WTC11 (cell line): ENCODE measurements at regions not wholly inside any gene's neighbourhood (a gene's known extent, or its start where the extent isn't known, plus 50 kb on each side); places are given as distances from the start of the nearest gene placed in this dataset.

Experiments used
- ATAC-seq: fragments of 200-7000 bp; cut with Tn5 transposase; 2 replicates; pipeline ENCODE4 v1.10.0; 2021; ENCODE audit warnings: mild to moderate bottlenecking, moderate library complexity
- CTCF ChIA-PET: fragments of 300-600 bp; sonication (Branson Sonifier 250); formaldehyde crosslinking; loops from one replicate; lab custom pipeline; 2021; ENCODE audit warnings: antibody characterized with exemption; lab: Charles Lee
- POLR2A ChIA-PET: fragments of 350-600 bp; sonication (Branson Sonifier 250); formaldehyde crosslinking; loops from one replicate; lab custom pipeline; 2021; ENCODE audit warnings: antibody characterized with exemption; lab: Charles Lee
- DNase-seq: peaks from one replicate; pipeline ENCODE4 v3.0.0; 2021; ENCODE audit warnings: low spot score
- H3K27ac Mint-ChIP-seq: 2 replicates; pipeline ENCODE4 v1.8.0; 2021; ENCODE audit warnings: mixed read lengths
- H3K27me3 Mint-ChIP-seq: 2 replicates; pipeline ENCODE4 v1.8.0; 2021; ENCODE audit warnings: low read depth, mild to moderate bottlenecking, moderate library complexity, mixed read lengths
- H3K36me3 Mint-ChIP-seq: 2 replicates; pipeline ENCODE4 v1.8.0; 2021; ENCODE audit warnings: mixed read lengths
- H3K4me1 Mint-ChIP-seq: 2 replicates; pipeline ENCODE4 v1.8.0; 2022; ENCODE audit warnings: mixed read lengths
- H3K4me3 Mint-ChIP-seq: 2 replicates; pipeline ENCODE4 v1.8.0; 2021; ENCODE audit warnings: mild to moderate bottlenecking, moderate library complexity, mixed read lengths
- H3K9me3 Mint-ChIP-seq: 2 replicates; pipeline ENCODE4 v1.8.0; 2021; ENCODE audit warnings: mixed read lengths
- ERG ChIP-seq: fragments of 250-450 bp; sonication (Bioruptor Pico); IDR thresholded peaks from 2 replicates; pipeline ENCODE4 v1.8.0; 2021; ENCODE audit warnings: mild to moderate bottlenecking
- FOXJ3 ChIP-seq: sonication (generic); formaldehyde crosslinking; IDR thresholded peaks from 2 replicates; pipeline ENCODE4 v1.9.0; 2021; ENCODE audit warnings: missing genetic modification reagents, mild to moderate bottlenecking, borderline replicate concordance
- FOXP1 ChIP-seq: sonication (generic); formaldehyde crosslinking; IDR thresholded peaks from 2 replicates; pipeline ENCODE4 v1.8.0; 2022; ENCODE audit warnings: missing genetic modification reagents, mild to moderate bottlenecking, moderate library complexity, borderline replicate concordance
- GTF2I ChIP-seq: fragments of 250-450 bp; sonication (Bioruptor Pico); conservative IDR thresholded peaks from 2 replicates; pipeline ENCODE4 v1.4.0; 2021; ENCODE audit warnings: mild to moderate bottlenecking
- HMGA2 ChIP-seq: fragments of 250-450 bp; sonication (Bioruptor Pico); IDR thresholded peaks from 2 replicates; pipeline ENCODE4 v1.4.0; 2021; ENCODE audit warnings: mild to moderate bottlenecking, moderate library complexity
- HMGXB4 ChIP-seq: sonication (generic); formaldehyde crosslinking; IDR thresholded peaks from 2 replicates; pipeline ENCODE4 v1.8.1; 2023; ENCODE audit warnings: mild to moderate bottlenecking, moderate library complexity, missing genetic modification reagents
- IRF2 ChIP-seq: sonication (generic); formaldehyde crosslinking; IDR thresholded peaks from 2 replicates; pipeline ENCODE4 v1.8.0; 2022; ENCODE audit warnings: low read depth, missing genetic modification reagents, borderline replicate concordance
- MXD4 ChIP-seq: fragments of 250-450 bp; sonication (Bioruptor Pico); IDR thresholded peaks from 2 replicates; pipeline ENCODE4 v1.8.0; 2021; ENCODE audit warnings: mild to moderate bottlenecking, moderate library complexity, borderline replicate concordance
- MYBL2 ChIP-seq: sonication (generic); formaldehyde crosslinking; IDR thresholded peaks from 2 replicates; pipeline ENCODE4 v1.8.1; 2023; ENCODE audit warnings: mild to moderate bottlenecking, moderate library complexity, missing genetic modification reagents
- NFATC4 ChIP-seq: fragments of 250-450 bp; sonication (Bioruptor Pico); IDR thresholded peaks from 2 replicates; pipeline ENCODE4 v1.9.0; 2021; ENCODE audit warnings: mild to moderate bottlenecking
- NFE2L1 ChIP-seq: sonication (generic); formaldehyde crosslinking; IDR thresholded peaks from 2 replicates; pipeline ENCODE4 v1.8.1; 2023; ENCODE audit warnings: missing genetic modification reagents
- NR3C1 ChIP-seq: sonication (generic); formaldehyde crosslinking; conservative IDR thresholded peaks from 2 replicates; pipeline ENCODE4 v1.8.1; 2023; ENCODE audit warnings: low read depth, mild to moderate bottlenecking, missing genetic modification reagents
- PRRX2 ChIP-seq: fragments of 250-450 bp; sonication (Bioruptor Pico); IDR thresholded peaks from 2 replicates; pipeline ENCODE4 v1.8.0; 2021; ENCODE audit warnings: mild to moderate bottlenecking
- SMAD3 ChIP-seq: sonication (generic); formaldehyde crosslinking; IDR thresholded peaks from 2 replicates; pipeline ENCODE4 v1.8.0; 2022; ENCODE audit warnings: missing genetic modification reagents, mild to moderate bottlenecking, borderline replicate concordance
- SOX15 ChIP-seq: fragments of 250-450 bp; sonication (Bioruptor Pico); IDR thresholded peaks from 2 replicates; pipeline ENCODE4 v1.9.0; 2021; ENCODE audit warnings: mild to moderate bottlenecking
- SP1 ChIP-seq: sonication (generic); formaldehyde crosslinking; conservative IDR thresholded peaks from 2 replicates; pipeline ENCODE4 v1.8.1; 2022; ENCODE audit warnings: missing genetic modification reagents
- ZBTB21 ChIP-seq: sonication (generic); formaldehyde crosslinking; IDR thresholded peaks from 2 replicates; pipeline ENCODE4 v1.8.1; 2023; ENCODE audit warnings: mild to moderate bottlenecking, missing genetic modification reagents, borderline replicate concordance
- ZBTB43 ChIP-seq: sonication (generic); formaldehyde crosslinking; IDR thresholded peaks from 2 replicates; pipeline ENCODE4 v1.8.1; 2023; ENCODE audit warnings: mild to moderate bottlenecking, missing genetic modification reagents
- ZMAT4 ChIP-seq: fragments of 250-450 bp; sonication (Bioruptor Pico); IDR thresholded peaks from 2 replicates; pipeline ENCODE4 v1.9.0; 2021; ENCODE audit warnings: mild to moderate bottlenecking
- ZNF121 ChIP-seq: sonication (generic); formaldehyde crosslinking; IDR thresholded peaks from 2 replicates; pipeline ENCODE4 v1.8.0; 2023; ENCODE audit warnings: missing genetic modification reagents
- ZNF232 ChIP-seq: sonication (generic); formaldehyde crosslinking; IDR thresholded peaks from 2 replicates; pipeline ENCODE4 v1.8.0; 2022; ENCODE audit warnings: mild to moderate bottlenecking, missing genetic modification reagents
- ZNF263 ChIP-seq: sonication (generic); formaldehyde crosslinking; IDR thresholded peaks from 2 replicates; pipeline ENCODE4 v1.8.1; 2022; ENCODE audit warnings: low read depth, mild to moderate bottlenecking, moderate library complexity, missing genetic modification reagents
- ZNF281 ChIP-seq: sonication (generic); formaldehyde crosslinking; IDR thresholded peaks from 2 replicates; pipeline ENCODE4 v1.8.0; 2023; ENCODE audit warnings: mild to moderate bottlenecking, missing genetic modification reagents
- ZNF423 ChIP-seq: fragments of 250-450 bp; sonication (Bioruptor Pico); IDR thresholded peaks from 2 replicates; pipeline ENCODE4 v2.1.2; 2022; ENCODE audit warnings: mild to moderate bottlenecking, moderate library complexity
- TF ChIP-seq, protein P1 (sequence below): sonication (generic); formaldehyde crosslinking; IDR thresholded peaks from 2 replicates; pipeline ENCODE4 v1.8.0; 2023; ENCODE audit warnings: missing genetic modification reagents, mild to moderate bottlenecking, borderline replicate concordance

DNA sequence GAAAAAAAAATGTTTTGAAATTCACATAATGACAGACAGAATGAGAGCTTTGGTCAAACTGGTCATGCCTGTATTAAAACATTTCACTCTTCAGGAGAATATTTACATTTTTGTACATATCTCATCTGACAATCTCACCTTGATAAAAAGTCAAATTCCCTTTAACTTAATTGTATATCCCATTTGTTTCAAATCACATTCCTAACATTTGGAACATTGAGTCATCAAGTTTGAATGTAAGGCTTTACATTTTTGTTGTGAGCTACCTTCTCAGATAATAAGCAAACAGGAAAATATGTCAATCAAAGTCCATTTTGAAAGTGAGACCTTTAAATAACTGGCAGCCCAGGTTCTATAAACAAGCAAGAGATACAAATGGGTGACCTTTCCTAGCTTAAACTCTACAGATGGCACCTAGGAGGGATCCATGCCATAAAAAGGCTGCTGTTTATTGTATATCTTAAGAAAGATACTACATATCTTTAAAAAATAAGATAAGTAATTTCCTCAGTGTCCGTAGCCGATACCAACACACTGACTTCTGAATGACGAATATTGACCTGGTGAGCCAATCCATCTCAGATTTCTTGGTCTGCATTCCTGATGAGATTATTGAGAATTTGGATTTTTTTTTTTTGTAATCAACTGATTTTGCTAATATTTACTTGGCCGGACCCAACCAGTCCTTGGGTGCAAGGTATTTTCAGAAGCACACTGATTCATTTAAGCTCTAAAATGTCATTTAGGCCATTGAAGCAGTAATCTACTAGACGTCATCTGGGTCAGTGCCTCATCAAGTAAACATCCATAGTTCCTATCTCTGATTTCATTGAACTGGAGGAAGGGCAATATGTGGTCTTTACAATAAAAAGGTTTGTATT is 259.6 kb downstream of the BTG1 start:
- Mint-ChIP-seq H3K9me3 (no peaks in the 10 kb centered on the region), H3K27ac (no peak overlapping the region), H3K36me3 (no peaks in the 10 kb centered on the region), H3K27me3 (no peaks in the 10 kb centered on the region), H3K4me3 (no peak overlapping the region), H3K4me1 (no peaks in the 10 kb centered on the region)
- TF ChIP-seq FOXP1 (CRISPR knock-in tag) (no peak), ZBTB21 (CRISPR knock-in tag) (no peak), ZNF281 (CRISPR knock-in tag) (no peak), MXD4 (CRISPR knock-in tag) (no peak), ZMAT4 (no peak), ZNF121 (CRISPR knock-in tag) (no peak), PRRX2 (no peak), ERG (CRISPR knock-in tag) (no peak), ZBTB43 (CRISPR knock-in tag) (no peak), MYBL2 (CRISPR knock-in tag) (no peak), ZNF263 (CRISPR knock-in tag) (no peak), IRF2 (CRISPR knock-in tag) (no peak), ZNF423 (no peak), FOXJ3 (no peak), GTF2I (CRISPR knock-in tag) (no peak), SOX15 (CRISPR knock-in tag) (no peak), HMGXB4 (CRISPR knock-in tag) (no peak), ZNF232 (CRISPR knock-in tag) (no peak)
- POLR2A ChIA-PET: no interaction called here
- ATAC-seq (no peak), DNase-seq (no peak)
- CTCF ChIA-PET: interaction anchor here (0.9 kb wide), 1 partner anchor 504 kb away, joined by 3 read pairs; no protein-coding TSS in a partner anchor

- Mint-ChIP-seq H3K27me3 (no peaks in the 10 kb centered on the region), H3K4me3 (no peak overlapping the region)
- TF ChIP-seq SMAD3: no peak
- no peak for TF ChIP-seq SP1
- TF ChIP-seq FOXP1 (CRISPR knock-in tag): no peak
- no peak for TF ChIP-seq NR3C1 (CRISPR knock-in tag)
- no peak for TF ChIP-seq ZNF423
- no peak for TF ChIP-seq PRRX2
- TF ChIP-seq NFE2L1 (CRISPR knock-in tag): no peak
- TF ChIP-seq HMGA2 (CRISPR knock-in tag): no peak
- no peak for TF ChIP-seq SOX15 (CRISPR knock-in tag)
- TF ChIP-seq NFATC4 (CRISPR knock-in tag): no peak
- TF ChIP-seq, protein P1, sequence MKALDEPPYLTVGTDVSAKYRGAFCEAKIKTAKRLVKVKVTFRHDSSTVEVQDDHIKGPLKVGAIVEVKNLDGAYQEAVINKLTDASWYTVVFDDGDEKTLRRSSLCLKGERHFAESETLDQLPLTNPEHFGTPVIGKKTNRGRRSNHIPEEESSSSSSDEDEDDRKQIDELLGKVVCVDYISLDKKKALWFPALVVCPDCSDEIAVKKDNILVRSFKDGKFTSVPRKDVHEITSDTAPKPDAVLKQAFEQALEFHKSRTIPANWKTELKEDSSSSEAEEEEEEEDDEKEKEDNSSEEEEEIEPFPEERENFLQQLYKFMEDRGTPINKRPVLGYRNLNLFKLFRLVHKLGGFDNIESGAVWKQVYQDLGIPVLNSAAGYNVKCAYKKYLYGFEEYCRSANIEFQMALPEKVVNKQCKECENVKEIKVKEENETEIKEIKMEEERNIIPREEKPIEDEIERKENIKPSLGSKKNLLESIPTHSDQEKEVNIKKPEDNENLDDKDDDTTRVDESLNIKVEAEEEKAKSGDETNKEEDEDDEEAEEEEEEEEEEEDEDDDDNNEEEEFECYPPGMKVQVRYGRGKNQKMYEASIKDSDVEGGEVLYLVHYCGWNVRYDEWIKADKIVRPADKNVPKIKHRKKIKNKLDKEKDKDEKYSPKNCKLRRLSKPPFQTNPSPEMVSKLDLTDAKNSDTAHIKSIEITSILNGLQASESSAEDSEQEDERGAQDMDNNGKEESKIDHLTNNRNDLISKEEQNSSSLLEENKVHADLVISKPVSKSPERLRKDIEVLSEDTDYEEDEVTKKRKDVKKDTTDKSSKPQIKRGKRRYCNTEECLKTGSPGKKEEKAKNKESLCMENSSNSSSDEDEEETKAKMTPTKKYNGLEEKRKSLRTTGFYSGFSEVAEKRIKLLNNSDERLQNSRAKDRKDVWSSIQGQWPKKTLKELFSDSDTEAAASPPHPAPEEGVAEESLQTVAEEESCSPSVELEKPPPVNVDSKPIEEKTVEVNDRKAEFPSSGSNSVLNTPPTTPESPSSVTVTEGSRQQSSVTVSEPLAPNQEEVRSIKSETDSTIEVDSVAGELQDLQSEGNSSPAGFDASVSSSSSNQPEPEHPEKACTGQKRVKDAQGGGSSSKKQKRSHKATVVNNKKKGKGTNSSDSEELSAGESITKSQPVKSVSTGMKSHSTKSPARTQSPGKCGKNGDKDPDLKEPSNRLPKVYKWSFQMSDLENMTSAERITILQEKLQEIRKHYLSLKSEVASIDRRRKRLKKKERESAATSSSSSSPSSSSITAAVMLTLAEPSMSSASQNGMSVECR: no peak
Measured at GRCh38 chr12:91884230-91884629, 261.4 kb downstream of the BTG1 start.

More at GRCh38 chr12:91884230-91884629, 261.4 kb downstream of the BTG1 start:
- ChIA-PET POLR2A (no interaction called here), CTCF (no interaction called here)
- Mint-ChIP-seq H3K36me3 (no peaks in the 10 kb centered on the region), H3K4me1 (no peaks in the 10 kb centered on the region), H3K27ac (no peak overlapping the region), H3K9me3 (no peaks in the 10 kb centered on the region)
- DNase-seq (no peak), ATAC-seq (no peak)
